Caco-2 (cell line): ENCODE measurements at regions not wholly inside any gene's neighbourhood (a gene's known extent, or its start where the extent isn't known, plus 50 kb on each side); places are given as distances from the start of the nearest gene placed in this dataset.

Experiments used
- BruUV-seq: library from RNA; stranded (reverse); fragments of 400-500 nt; replicated peaks from 2 replicates; lab custom pipeline; 2021; lab: Mats Ljungman, UMichigan
- CTCF ChIA-PET: fragments of 300-600 bp; sonication (Branson Sonifier 250); formaldehyde crosslinking; loops from one replicate; lab custom pipeline; 2022; ENCODE audit warnings: antibody characterized with exemption; lab: Charles Lee
- POLR2A ChIA-PET: fragments of 300-600 bp; sonication (Branson Sonifier 250); formaldehyde crosslinking; loops from one replicate; lab custom pipeline; 2022; ENCODE audit warnings: antibody characterized with exemption; lab: Charles Lee
- DNase-seq, 2 experiments: peaks; one replicate each; pipeline versions ENCODE4 v3.0.0 to v3.0.0-alpha.2; 2020 to 2022
- H3K27me3 ChIP-seq: replicated peaks from 2 replicates; pipeline ENCODE4 v1.6.0; 2011; ENCODE audit warnings: low read length; ENCODE audit not compliant: control insufficient read depth, insufficient read depth
- H3K36me3 ChIP-seq: 2 replicates; pipeline ENCODE4 v1.5.1; 2011; ENCODE audit warnings: low read length; ENCODE audit not compliant: control insufficient read depth, insufficient read depth
- H3K4me1 ChIP-seq: fragments of 250-450 bp; sonication (Bioruptor Pico); 2 replicates; pipeline ENCODE4 v1.5.1; 2020; ENCODE audit warnings: mild to moderate bottlenecking
- H3K4me3 ChIP-seq: 2 replicates; pipeline ENCODE4 v1.5.1; 2011; ENCODE audit warnings: low read depth, mild to moderate bottlenecking, control low read depth, low read length
- H3K9me3 ChIP-seq: fragments of 250-450 bp; sonication (Bioruptor Pico); 2 replicates; pipeline ENCODE4 v1.5.1; 2020; ENCODE audit warnings: mild to moderate bottlenecking, moderate library complexity
- H3K27ac Mint-ChIP-seq: one replicate; pipeline ENCODE4 v1.8.0; 2022; ENCODE audit warnings: mixed read lengths; ENCODE audit not compliant: unreplicated experiment
- H3K27me3 Mint-ChIP-seq: one replicate; pipeline ENCODE4 v1.8.0; 2022; ENCODE audit warnings: mixed read lengths; ENCODE audit not compliant: insufficient read depth, unreplicated experiment
- H3K36me3 Mint-ChIP-seq: one replicate; pipeline ENCODE4 v1.8.0; 2022; ENCODE audit warnings: mild to moderate bottlenecking, mixed read lengths; ENCODE audit not compliant: insufficient read depth, unreplicated experiment
- H3K4me1 Mint-ChIP-seq: one replicate; pipeline ENCODE4 v1.8.0; 2022; ENCODE audit warnings: low read depth, mixed read lengths; ENCODE audit not compliant: unreplicated experiment
- H3K4me3 Mint-ChIP-seq: one replicate; pipeline ENCODE4 v1.8.0; 2022; ENCODE audit warnings: mild to moderate bottlenecking, moderate library complexity, mixed read lengths; ENCODE audit not compliant: unreplicated experiment
- H3K9me3 Mint-ChIP-seq: one replicate; pipeline ENCODE4 v1.8.0; 2022; ENCODE audit warnings: mixed read lengths; ENCODE audit not compliant: unreplicated experiment
- CTCF ChIP-seq, 2 experiments: fragments of 200-600 bp in 1 of 2; IDR thresholded peaks; 1 replicate in 1 of 2; 2 replicates in 1 of 2; pipeline versions ENCODE4 v1.5.1 to v1.8.0; 2011 to 2022; ENCODE audit warnings: antibody characterized with exemption in 1 of 2, control low read depth in 1 of 2, inconsistent platforms in 1 of 2, low read depth in 1 of 2, low read length in 1 of 2, mild to moderate bottlenecking in 1 of 2, moderate library complexity in 1 of 2; ENCODE audit not compliant: insufficient read depth in 1 of 2, severe bottlenecking in 1 of 2, unreplicated experiment in 1 of 2
- intact Hi-C: fragments of 100-400 bp; cut with micrococcal nuclease; formaldehyde crosslinking; loops from one replicate; pipeline ENCODE4 v1.10.0; 2022; ENCODE audit not compliant: unreplicated experiment

- Histone ChIP-seq H3K4me3 (no peak overlapping the region), H3K9me3 (no peaks in the 10 kb centered on the region), H3K27me3 (no peaks in the 10 kb centered on the region; the same call in 1 of the 2 replicates), H3K4me1 (peaks cover 7% of the 10 kb centered on the region; the same call in 1 of the 2 replicates), H3K36me3 (no peaks in the 10 kb centered on the region)
- H3K27me3 Mint-ChIP-seq = no peaks in the 10 kb centered on the region
- POLR2A ChIA-PET = no interaction called here
- no peak overlapping the region for H3K4me3 Mint-ChIP-seq
- H3K4me1 Mint-ChIP-seq = peaks cover 5% of the 10 kb centered on the region
- DNase-seq = no peak
- no peak for TF ChIP-seq CTCF (IDR thresholded peaks at IDR 0.05; ENCODE audit: insufficient read depth in 1 of 2, low read depth in 1 of 2, low read length in 1 of 2, severe bottlenecking in 1 of 2, unreplicated experiment in 1 of 2)
- H3K27ac Mint-ChIP-seq = no peak overlapping the region
- no peaks in the 10 kb centered on the region for H3K9me3 Mint-ChIP-seq
- CTCF ChIA-PET = no interaction called here
- BruUV-seq = no TSS peak
- intact Hi-C loops = no loop called here
- H3K36me3 Mint-ChIP-seq = no peaks in the 10 kb centered on the region
These were observed 2018.0 kb upstream of the PCDH20 start for GRCh38 chr13:63433546-63434150.

- CTCF ChIA-PET = no interaction called here
- POLR2A ChIA-PET = no interaction called here
- Histone ChIP-seq H3K27me3 (no peaks in the 10 kb centered on the region), H3K9me3 (no peaks in the 10 kb centered on the region), H3K36me3 (no peaks in the 10 kb centered on the region), H3K4me1 (0 out of 2 replicates have a peak, but pooled peaks cover 3% of the 10 kb centered on the region), H3K4me3 (no peak overlapping the region)
- no peak for TF ChIP-seq CTCF (IDR thresholded peaks at IDR 0.05; ENCODE audit: insufficient read depth in 1 of 2, low read depth in 1 of 2, low read length in 1 of 2, severe bottlenecking in 1 of 2, unreplicated experiment in 1 of 2)
- Mint-ChIP-seq H3K4me1 (no peaks in the 10 kb centered on the region), H3K27me3 (no peaks in the 10 kb centered on the region), H3K36me3 (no peaks in the 10 kb centered on the region), H3K27ac (no peak overlapping the region), H3K4me3 (no peak overlapping the region), H3K9me3 (peaks cover 18% of the 10 kb centered on the region)
- no peak for DNase-seq
- intact Hi-C loops = no loop called here
- no TSS peak for BruUV-seq
These were observed 2011.5 kb upstream of the PCDH20 start for GRCh38 chr13:63427170-63427569.

- Mint-ChIP-seq H3K27ac (no peak overlapping the region), H3K36me3 (no peaks in the 10 kb centered on the region), H3K27me3 (no peaks in the 10 kb centered on the region), H3K4me1 (no peaks in the 10 kb centered on the region), H3K4me3 (no peak overlapping the region), H3K9me3 (peaks cover 18% of the 10 kb centered on the region)
- CTCF ChIA-PET = no interaction called here
- H3K4me1 ChIP-seq = 0 out of 2 replicates have a peak, but pooled peaks cover 3% of the 10 kb centered on the region
- H3K27me3 ChIP-seq = no peaks in the 10 kb centered on the region
- no TSS peak for BruUV-seq
- DNase-seq = no peak
- H3K36me3 ChIP-seq = no peaks in the 10 kb centered on the region
- intact Hi-C loops = no loop called here
- TF ChIP-seq CTCF (IDR thresholded peaks at IDR 0.05; ENCODE audit: insufficient read depth in 1 of 2, low read depth in 1 of 2, low read length in 1 of 2, severe bottlenecking in 1 of 2, unreplicated experiment in 1 of 2) = no peak
- no peaks in the 10 kb centered on the region for H3K9me3 ChIP-seq
- no peak overlapping the region for H3K4me3 ChIP-seq
- POLR2A ChIA-PET = no interaction called here
These were observed 2009.5 kb upstream of the PCDH20 start for GRCh38 chr13:63425131-63425530.
